ENCODE measurements at regions not wholly inside any gene's neighbourhood (a gene's known extent, or its start where the extent isn't known, plus 50 kb on each side); places are given as distances from the start of the nearest gene placed in this dataset.

DNA sequence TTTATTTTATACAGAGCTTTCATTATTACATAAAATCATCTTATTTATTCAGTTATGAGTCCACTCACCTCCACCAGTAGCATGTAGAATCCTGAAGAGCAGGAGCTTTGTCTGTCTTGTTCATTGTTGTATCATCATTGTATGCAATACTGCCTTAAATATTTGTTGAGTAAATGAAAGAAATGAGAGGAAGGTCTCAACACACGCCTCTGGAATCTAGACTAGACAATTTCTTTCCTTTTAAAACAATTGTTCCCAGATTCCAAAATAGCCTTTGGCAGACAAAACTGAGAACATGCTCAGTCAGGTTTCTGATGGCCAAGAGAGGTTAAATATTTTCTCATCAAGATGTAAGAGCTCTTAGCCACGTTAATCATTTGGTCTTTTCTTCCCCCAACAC, 173.1 kb upstream of the AGR3 start:
- no peak for TF ChIP-seq EP300 (IDR thresholded peaks at IDR 0.05)
- TF ChIP-seq, protein P1, sequence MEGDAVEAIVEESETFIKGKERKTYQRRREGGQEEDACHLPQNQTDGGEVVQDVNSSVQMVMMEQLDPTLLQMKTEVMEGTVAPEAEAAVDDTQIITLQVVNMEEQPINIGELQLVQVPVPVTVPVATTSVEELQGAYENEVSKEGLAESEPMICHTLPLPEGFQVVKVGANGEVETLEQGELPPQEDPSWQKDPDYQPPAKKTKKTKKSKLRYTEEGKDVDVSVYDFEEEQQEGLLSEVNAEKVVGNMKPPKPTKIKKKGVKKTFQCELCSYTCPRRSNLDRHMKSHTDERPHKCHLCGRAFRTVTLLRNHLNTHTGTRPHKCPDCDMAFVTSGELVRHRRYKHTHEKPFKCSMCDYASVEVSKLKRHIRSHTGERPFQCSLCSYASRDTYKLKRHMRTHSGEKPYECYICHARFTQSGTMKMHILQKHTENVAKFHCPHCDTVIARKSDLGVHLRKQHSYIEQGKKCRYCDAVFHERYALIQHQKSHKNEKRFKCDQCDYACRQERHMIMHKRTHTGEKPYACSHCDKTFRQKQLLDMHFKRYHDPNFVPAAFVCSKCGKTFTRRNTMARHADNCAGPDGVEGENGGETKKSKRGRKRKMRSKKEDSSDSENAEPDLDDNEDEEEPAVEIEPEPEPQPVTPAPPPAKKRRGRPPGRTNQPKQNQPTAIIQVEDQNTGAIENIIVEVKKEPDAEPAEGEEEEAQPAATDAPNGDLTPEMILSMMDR (IDR thresholded peaks at IDR 0.05): no peak
- no peak for TF ChIP-seq RNF2 (IDR thresholded peaks at IDR 0.05; ENCODE audit: borderline replicate concordance, low read depth)
- no peak for TF ChIP-seq CBX8 (IDR thresholded peaks at IDR 0.05)
